ENCODE measurements at regions not wholly inside any gene's neighbourhood (a gene's known extent, or its start where the extent isn't known, plus 50 kb on each side); places are given as distances from the start of the nearest gene placed in this dataset.
"Not testable (repeated sequence)": the region's sequence is repeated elsewhere in the genome, so short reads cannot be mapped to it uniquely, and the experiment has no call there.

DNA sequence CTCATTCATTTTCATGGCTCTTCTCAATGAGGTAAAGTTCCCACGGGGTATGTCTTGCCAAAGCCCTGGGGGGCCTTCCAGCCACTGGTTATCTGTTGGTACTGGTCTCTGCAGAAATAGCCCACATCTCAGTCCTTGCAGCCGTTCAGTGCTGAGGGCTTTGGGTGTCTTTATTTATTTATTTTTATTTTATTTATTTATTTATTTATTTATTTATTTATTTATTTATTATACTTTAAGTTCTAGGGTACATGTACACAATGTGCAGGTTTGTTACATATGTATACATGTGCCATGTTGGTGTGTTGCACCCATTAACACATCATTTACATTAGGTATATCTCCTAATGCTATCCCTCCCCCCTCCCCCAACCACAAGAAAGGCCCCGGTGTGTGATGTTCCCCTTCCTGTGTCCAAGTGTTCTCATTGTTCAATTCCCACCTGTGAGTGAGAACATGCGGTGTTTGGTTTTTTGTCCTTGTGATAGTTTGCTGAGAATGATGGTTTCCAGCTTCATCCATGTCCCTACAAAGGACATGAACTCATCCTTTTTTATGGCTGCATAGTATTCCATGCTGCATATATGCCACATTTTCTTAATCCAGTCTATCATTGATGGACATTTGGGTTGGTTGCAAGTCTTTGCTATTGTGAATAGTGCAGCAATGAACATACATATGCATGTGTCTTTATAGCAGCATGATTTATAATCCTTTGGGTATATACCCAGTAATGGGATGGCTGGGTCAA lies 308.1 kb upstream of the B3GAT1 start:
- not testable (repeated sequence) for DNase-seq

DNA sequence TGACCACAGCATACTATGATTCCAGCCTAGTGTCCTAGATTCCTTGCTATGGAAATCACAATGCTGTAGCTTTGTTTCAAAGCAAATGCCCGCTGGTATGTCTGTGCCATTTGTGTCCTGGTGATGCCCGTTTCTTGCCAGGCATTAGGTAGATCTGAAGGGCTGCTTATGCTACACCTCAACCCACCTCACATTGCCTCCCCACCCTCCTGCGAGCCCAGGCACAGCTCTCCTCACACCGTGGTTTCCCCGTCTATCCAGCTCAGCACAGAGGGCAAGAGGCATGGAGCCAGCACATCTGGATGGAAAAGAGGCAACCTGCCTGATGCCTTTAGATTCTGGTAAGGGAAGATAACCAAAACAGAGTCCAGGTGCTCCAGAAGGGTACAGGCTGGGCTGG lies 307.4 kb upstream of the B3GAT1 start:
- no peak for DNase-seq

DNA sequence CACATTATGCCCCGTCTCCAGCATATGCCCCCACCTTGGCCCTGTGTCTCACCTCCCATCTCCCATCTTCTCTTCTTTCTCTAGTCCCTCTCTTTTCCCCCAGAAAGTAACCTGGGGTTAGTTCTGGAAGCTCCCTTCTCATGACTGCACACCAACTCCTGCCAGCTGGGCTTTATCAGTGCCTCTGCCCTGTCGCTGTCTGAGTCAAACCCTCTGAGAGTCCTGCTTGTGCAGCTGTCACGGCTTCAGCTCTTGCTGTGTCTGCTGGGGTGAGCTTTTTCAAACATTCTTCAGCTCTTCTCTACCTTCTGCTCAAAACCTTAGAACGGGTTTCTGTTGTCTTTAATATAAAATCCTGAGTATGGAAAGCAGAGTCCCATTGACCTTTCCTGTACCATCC lies 304.5 kb upstream of the B3GAT1 start:
- DNase-seq, result no peak

DNA sequence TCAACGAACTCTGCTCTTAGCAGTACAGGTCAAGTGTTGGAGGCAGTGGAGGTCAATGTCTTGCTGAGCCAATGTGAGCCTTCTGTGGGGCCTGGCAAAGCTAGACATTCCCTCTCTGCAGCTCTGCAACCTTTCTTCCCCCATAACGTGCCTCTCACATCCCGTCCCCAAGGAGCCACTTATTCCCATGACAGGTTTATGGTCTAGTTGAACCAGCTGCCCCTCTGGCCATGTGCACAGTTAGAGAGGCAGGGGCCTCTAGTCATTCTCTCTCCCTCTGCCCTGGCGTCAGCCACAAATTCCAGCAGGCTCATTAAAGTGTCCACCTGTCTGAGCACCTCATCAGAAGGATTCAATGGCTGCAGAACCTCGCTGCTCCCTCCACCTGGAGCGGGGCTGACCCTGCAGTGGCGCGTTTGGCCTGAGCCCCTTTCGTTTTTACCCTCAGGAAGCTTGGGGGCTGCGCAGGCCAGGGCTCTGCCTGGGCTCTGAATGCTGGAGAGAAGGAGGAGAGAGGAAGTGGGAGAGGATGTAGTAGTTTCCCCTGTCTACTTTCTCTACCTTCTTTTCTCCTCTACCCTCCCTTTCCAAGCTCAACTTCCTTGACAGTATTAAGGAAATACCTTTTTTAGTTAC lies 302.1 kb upstream of the B3GAT1 start:
- no peak for DNase-seq

DNA sequence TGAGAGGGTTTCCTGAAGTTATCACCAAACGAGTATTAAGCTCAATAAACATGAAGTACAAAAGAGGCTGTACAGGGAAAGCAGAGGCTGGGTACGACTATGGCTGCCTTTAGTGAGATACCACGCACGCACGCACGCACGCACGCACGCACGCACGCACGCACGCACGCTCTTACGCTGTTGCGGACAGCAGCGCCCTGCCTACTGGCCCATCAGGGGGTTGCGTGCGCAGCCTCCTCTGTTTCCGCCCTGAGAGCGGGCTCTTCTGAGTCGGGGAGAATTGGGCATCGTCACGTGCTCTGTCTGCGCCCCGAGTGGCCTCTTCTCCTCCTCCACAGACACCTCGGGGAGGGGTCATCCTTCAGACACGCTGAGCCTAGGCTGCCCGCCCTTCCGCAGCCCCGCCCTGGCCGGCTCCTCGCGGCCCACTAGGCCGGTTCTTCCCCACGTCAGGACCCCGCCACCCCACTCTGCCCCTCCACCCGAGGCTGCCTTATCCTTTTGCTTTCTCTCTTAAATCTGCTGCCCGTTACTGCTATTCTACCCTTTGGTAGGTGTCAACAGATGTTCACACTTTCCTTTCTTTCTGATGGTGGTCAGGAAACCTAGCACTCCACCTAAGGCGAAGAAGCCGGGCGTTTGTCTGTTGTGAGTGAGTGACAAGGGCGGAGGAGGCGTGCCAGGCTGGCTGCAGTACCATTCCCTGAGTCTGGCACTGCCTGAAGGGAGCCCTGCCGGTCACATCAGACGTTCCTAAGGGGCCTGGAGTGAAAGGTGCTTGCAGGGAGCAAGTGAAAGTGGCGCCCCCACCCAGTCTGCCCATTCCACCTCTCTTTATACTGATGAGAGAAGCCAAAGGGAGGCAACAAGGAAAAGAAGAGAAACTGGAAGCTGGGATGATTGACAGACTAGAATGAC lies 300.4 kb upstream of the B3GAT1 start:
- peak; percentile 25 for DNase-seq

DNA sequence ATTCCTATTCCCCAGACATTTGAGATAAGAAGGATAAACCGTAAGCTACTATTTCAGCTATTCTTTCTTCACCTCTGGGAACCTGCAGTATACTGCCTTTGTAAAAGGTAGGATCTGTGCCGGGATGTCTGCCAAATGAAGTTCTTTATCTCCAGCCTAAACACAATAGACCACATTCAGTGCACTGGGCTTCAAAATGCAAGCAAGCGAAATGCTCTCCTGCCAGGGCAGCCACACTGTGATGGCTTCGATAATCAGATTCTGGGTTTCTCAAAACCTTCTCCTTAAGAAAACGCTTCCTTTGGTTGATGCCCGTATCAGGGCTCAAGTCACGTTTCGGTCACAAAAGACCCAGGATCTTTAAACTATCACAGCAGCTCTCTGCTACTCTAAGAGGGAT lies 299.5 kb upstream of the B3GAT1 start:
- DNase-seq, result no peak

DNA sequence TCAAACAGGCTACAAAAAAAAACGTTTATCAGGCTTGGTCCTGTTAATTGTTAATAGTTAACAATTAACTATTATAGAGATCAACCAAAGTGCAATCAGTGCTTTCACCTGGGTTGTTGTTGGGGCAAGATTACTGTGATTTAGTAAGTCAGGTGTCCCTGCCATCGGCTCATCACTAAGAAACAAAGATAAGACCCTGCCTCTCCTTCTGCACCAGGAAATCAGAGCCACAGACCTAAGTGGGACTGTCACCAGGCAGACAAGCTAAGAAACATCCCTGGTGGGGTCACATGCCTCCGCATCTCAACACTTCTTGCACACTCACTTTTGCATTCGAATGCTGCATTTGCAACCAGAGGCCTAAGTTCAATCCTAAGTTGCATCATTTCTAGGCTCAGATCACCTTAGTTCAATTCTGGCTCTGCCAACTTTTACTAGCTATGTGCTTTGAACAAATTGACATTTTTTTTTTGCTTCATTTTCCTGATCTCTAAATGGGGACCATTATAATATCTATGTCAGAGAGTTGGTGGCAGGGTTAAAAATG lies 298.9 kb upstream of the B3GAT1 start:
- DNase-seq, result no peak

DNA sequence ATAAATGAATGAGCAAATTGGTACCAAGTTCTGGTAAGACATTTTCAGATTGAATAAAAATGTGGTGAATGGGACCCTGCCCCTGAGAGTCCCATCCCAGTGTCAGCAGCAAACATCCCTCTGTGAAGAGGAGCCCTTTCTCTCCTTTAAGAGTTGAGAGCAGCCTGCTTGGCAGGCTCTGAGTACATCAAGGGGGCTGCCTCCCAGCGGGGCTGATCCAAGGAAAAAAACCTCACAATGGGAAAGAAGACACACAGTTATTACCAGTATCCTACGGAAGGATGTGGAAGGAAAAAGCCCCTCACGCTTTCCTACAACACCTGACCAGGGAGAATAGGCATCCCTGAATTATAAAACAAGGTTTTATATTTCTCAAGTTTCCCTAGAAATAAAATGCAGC lies 293.8 kb upstream of the B3GAT1 start:
- no peak for DNase-seq

DNA sequence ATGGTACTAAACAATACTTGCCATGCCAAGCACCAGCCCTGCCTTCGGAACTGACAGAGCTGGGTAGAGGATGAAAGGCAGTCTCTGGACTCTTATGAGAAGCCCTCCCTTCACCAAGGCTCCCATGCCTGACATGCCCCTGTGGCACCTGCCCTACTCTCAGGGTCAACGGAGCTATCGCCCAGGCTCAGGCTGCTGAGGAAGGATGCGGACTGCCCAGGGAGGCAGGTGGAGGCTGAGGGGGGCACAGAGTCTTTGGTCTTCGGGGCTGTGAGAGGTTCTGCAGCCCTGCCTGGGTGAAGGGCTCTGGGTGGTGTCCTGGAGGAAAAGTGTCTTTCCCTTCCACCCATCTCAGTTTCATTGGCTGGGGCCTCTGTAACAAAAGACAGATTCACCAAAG lies 290.8 kb upstream of the B3GAT1 start:
- DNase-seq, result no peak

DNA sequence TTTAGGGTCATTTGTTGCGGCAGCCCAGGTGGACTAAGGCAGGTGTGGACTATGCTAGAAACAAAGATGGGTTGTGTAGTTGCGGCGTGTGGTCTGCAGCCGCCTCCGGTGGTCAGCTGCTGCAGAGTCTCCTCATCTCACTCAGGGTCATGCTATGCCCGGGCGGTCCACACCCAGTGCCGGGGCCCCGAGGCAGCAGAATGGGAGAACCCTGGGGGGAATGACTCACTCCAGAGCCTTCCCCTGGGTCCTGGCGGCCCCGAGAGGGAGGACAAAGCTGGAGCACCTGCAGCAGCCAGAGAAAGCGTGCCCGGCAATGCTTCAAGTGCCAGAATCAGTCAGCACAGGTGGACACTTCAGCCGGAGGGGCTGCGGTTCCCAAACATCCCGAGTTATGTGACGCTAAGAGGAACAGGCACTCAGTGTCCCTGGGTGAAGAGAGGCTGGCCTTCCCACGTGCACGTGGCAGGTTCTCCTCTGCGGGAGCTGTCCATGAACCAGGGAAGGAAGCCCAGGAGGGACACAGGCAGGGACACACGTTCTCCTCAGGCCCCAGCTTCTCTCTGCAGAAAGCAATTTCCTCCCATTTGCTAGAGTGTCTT lies 289.6 kb upstream of the B3GAT1 start:
- no peak for DNase-seq

DNA sequence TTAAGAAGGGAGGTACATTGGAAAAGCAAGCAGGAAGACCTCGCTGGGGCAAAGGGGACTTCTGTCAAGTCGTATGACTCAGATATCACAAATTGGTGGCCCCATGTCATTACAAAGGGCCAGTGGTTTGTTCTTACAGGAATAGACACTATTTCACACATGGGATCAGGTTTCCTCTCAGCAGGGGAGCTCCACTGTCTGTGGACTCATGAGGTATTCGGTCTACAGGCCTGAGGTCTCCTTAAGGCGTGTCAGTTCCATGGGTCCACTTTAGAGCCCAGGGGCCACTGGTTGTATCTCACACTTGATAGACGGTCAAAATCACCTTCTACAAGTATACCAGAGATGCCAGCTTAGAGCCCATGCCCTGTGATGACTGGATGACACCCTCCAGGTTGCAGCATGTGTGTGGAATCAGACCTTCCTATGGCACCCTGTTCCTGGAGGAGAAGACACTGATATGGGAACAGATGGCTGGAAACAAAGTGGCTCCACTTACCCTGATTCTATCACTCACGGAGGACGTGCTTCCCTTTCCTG lies 288.1 kb upstream of the B3GAT1 start:
- no peak for DNase-seq

DNA sequence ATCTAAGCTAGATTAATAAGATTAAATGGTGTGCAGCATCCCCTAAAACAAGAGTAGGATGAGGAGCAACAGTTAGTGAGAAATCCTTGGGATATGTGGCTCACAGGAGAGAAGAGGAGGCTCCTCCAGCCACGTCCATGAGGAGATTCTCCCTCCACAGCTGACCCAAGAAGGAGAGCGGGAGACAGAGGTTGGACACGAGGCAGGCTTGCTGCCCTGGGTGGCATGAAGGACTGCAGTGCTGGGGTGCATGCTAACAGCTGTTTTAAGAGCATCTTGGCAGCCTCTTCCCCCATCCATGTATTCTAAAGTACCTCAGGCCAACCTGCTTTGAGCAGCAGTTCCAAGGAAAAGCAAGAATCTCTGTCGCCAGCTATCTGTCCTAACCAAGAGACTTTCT lies 284.4 kb upstream of the B3GAT1 start:
- DNase-seq, result no peak

DNA sequence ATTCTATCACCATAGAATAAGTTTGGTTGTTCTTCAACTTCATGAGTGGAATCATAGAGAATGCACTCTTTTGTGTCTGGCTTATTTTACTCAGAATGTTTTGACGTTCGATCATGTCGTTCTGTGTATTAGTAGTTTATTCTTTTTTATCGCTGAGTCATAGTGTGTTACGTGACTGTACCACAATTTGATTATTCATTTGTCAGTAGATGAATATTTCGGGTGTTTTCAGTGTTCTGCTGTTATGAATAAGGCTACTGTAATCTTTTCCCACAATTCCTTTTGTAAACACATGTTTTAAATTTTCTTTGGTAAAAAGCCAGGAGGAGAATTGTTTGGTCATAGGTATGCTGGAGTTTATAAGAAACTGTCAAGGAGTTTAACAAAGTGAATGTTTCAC lies 279.9 kb upstream of the B3GAT1 start:
- no peak for DNase-seq

DNA sequence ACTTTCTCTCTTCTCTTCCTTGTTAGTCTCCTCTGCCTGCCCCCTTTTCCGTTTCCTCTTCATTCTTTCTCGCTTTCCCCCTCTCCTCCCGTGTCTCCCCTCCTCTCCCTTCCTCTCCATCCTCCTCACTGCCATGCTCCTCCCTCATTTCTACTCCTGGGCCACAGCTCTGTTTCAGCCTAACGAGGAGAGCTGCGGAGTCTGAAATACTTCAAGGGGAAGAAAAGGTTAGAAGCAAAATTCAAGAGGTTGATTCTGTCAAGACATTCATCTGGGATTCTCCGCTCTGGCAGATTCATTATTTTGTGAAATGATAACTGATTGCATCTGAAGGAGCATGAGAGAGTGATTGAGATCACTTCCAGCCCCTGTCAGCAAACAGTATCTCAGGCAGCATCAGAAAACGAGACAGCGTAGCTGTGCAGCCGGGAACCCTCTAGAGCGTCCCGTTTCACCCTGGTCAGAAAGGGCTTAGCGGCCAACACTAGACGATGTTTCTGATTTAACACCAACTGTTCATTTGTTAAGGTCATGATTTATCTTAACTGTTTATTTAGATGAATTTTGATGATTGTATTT lies 279.3 kb upstream of the B3GAT1 start:
- no peak for DNase-seq

DNA sequence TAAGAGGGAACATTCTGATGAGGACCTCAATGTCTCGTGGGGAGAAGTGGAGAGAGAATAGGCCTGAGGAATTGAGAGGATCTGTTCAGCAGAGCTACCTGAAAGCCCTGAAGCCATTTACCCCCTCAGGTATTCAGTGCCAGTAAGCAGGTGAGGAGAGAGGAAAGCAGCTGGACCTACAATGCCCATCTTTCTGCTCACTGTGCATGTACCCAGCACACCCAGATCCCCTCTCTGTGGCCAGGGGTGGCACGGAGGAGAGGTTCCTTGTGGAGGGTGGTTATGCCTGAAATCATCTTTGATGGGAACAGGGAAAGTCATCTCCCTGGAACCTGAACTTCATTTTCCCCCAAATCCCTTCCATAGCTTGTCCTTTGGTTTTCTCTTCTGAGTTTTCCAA lies 277.8 kb upstream of the B3GAT1 start:
- no peak for DNase-seq

DNA sequence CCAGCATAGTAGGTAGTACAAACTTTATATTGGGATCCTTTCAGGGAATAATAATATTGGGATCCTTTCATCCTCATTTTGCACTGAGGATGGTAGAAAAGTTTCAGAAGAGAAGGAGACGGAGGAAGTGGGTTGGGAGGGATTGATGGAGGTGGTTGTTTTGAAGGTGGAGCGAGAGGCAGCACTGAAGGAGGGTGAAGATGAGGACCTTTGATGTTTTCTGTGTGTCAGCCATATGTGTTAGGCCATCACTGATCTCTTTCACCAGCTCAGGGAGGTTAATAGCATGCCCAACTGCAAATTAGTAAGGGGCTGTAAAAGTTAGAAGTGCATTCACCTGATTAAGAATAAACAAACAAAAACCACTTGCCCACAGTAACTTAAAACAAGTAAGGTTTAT lies 275.5 kb upstream of the B3GAT1 start:
- no peak for DNase-seq

DNA sequence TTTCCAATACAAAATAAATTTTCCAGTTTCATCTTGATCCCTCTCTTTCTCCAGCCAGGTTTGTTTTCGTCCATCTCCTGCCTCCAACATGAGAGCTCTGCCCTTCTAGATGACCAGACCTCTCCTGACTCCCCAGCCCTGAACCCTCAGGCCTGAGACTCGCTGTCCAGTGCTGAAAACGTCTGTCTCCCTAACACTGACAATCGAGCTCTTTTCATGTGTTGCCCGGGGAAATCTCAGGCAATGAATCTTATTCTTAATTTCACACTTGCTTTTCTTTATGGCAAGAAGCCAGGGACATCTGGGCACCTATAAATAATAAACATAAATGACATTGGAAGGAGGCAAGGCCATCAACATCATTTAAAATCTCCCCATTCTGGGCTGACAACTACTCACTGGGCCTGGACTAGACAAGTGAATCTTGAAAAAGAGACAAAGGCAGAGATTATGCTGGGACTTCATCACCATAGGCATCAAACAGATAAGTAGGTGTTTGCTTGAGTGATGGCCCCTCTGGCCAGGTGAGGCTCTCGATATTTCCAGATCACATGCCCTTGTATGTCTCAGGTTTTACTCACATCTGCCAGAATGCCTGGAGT lies 274.5 kb upstream of the B3GAT1 start:
- DNase-seq, result no peak

DNA sequence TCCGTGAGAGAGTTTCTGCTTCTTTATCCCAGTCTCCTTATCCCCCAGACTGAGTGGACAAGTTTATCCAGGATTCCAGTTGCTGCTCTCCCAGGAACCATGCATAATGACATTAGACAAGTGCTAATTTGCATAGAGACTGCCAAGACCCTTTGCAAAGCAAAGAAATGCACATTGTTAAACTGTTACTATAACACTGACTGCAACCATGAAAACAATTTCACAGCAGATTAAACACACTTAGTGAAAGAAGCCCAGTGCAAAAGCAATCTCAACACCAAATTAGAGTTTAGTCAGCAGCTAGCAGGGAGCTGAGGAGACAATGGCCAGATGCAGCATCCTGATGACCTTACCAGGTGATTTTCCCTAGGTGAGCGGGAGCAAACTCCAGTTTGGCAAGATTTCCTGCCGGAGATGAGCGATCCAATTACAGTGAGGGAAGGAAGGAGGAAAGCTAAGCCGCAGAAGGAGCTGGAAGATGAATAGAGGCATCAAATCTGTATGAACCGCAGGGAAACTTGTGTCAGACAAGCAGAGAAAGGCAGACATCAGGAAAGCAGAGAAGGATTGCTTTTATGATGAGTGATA lies 273.8 kb upstream of the B3GAT1 start:
- no peak for DNase-seq

DNA sequence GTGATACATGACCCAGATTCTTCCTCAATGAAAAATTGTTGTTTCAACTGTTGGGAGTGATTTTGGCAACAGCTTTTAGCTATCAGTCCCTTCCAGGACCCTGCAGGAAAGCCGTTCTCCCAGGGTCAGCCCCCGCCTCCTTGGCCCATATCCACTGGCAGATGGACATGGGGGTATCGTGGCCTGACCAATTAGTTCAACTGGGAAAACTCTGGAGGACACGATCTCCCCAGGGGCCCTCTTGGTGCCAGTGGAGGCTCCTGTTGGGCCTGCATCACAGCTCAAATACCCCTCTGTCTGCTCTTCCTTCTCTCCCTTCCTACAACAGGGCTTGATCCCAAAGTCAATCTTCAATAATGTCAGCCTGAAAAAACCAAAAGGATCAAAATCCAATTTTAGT lies 272.5 kb upstream of the B3GAT1 start:
- DNase-seq, result no peak

DNA sequence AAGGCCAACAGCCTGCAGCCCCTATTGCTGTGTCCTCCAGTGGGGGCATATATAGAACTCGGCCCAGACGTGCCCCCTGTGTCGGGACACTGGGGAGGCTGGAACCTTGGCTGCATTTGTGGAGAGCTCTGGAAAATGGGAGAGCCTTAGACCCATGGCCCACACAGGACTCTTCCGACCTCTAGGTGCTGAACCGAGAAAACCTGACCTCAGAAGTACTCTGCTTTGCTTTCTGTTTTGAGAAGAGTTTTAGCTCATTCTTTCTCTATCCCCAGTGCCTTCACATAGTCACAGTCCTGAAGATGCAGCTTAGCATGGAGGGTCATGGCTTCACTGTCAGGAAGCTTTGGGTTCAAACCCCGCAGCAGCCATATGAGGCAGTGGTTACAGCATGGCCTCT lies 271.8 kb upstream of the B3GAT1 start:
- DNase-seq, result no peak

DNA sequence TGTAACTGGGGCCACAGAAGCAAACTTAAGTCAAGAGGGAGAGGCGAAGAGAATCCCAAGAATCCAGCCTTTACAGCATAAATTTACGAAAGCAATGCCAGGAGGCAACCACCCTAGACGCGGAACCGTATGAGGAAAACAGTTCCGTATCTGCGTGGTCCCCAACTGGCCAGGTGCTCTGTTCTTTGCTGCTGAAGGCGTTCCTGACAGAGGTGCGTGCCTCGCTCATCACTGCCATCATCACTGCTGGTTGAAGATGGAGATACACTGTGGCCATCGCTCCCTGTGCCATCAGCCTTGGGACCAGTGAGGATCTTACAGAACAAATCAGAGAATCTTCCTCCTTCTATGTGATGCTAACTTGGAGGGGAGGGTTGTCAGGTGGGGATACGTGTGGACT lies 270.5 kb upstream of the B3GAT1 start:
- DNase-seq, result no peak

DNA sequence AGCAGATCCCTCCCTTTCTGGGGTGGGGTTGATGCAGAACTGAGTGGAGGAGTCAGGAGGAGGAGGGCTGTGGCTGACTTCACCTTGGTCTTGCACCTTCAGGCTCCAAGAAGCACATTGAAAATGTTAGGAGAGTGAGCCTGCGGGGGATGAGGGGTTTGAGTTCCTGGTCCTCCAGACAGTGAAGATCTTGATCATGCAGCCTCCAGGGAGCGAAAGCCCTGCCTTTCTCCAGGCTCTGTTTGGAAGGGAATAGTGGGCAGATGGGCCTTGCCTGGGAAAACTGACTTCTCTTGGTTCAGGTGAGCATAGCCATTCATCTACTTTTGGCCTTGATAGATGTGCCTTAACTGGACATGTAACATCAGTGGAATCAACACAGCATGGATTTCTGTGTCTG lies 267.6 kb upstream of the B3GAT1 start:
- no peak for DNase-seq

Measured in NCI-H774 (cell line).